MM.1S (cell line): ENCODE measurements at regions not wholly inside any gene's neighbourhood (a gene's known extent, or its start where the extent isn't known, plus 50 kb on each side); places are given as distances from the start of the nearest gene placed in this dataset.

Experiments used
- DNase-seq: peaks from one replicate; pipeline ENCODE4 v3.0.0-alpha.2; 2015
- H2AFZ ChIP-seq: fragments of 300-600 bp; sonication (generic); 2 replicates; pipeline ENCODE4 v1.6.0; 2016; ENCODE audit warnings: antibody characterized with exemption, low read length
- H3F3A ChIP-seq: fragments of 300-600 bp; sonication (generic); 2 replicates; pipeline ENCODE4 v1.6.1; 2016; ENCODE audit warnings: mild to moderate bottlenecking, antibody characterized with exemption, low read length, moderate library complexity, mixed read lengths; ENCODE audit not compliant: insufficient read depth
- H3K27ac ChIP-seq: fragments of 300-600 bp; sonication (generic); 2 replicates; pipeline ENCODE4 v1.5.1; 2016; ENCODE audit warnings: mild to moderate bottlenecking, low read length
- H3K27me3 ChIP-seq: fragments of 300-600 bp; sonication (generic); replicated peaks from 2 replicates; pipeline ENCODE4 v1.6.0; 2016; ENCODE audit warnings: low read length; ENCODE audit not compliant: insufficient read depth
- H3K36me3 ChIP-seq: fragments of 300-600 bp; sonication (generic); replicated peaks from 2 replicates; pipeline ENCODE4 v1.6.1; 2016; ENCODE audit warnings: mild to moderate bottlenecking, low read length, mixed read lengths; ENCODE audit not compliant: insufficient read depth
- H3K4me1 ChIP-seq: fragments of 300-600 bp; sonication (generic); 2 replicates; pipeline ENCODE4 v1.6.1; 2016; ENCODE audit warnings: low read length, mixed read lengths
- H3K4me2 ChIP-seq: fragments of 300-600 bp; sonication (generic); 2 replicates; pipeline ENCODE4 v1.6.0; 2016; ENCODE audit warnings: low read depth, low read length
- H3K4me3 ChIP-seq: fragments of 300-600 bp; sonication (generic); 2 replicates; pipeline ENCODE4 v1.5.1; 2016; ENCODE audit warnings: low read length, mixed read lengths
- H3K79me2 ChIP-seq: fragments of 300-600 bp; sonication (generic); 2 replicates; pipeline ENCODE4 v1.6.1; 2016; ENCODE audit warnings: mixed run types, low read length, mixed read lengths
- H3K9ac ChIP-seq: fragments of 300-600 bp; sonication (generic); 2 replicates; pipeline ENCODE4 v1.6.1; 2016; ENCODE audit warnings: low read length, mixed read lengths
- H3K9me2 ChIP-seq: fragments of 300-600 bp; sonication (generic); replicated peaks from 2 replicates; pipeline ENCODE4 v1.6.1; 2016; ENCODE audit warnings: mild to moderate bottlenecking, low read length, mixed read lengths; ENCODE audit not compliant: insufficient read depth
- H3K9me3 ChIP-seq: fragments of 300-600 bp; sonication (generic); replicated peaks from 2 replicates; pipeline ENCODE4 v1.6.1; 2016; ENCODE audit warnings: mild to moderate bottlenecking, low read length, mixed read lengths; ENCODE audit not compliant: insufficient read depth
- H4K20me1 ChIP-seq: fragments of 300-600 bp; sonication (generic); 2 replicates; pipeline ENCODE4 v1.6.1; 2016; ENCODE audit warnings: mild to moderate bottlenecking, low read length, moderate library complexity, mixed read lengths; ENCODE audit not compliant: insufficient read depth
- CTCF ChIP-seq: fragments of 300-600 bp; sonication (generic); IDR thresholded peaks from 2 replicates; pipeline ENCODE4 v1.5.1; 2016; ENCODE audit warnings: antibody characterized with exemption, low read length, mixed read lengths
- EZH2 ChIP-seq: fragments of 300-600 bp; sonication (generic); optimal IDR thresholded peaks from 2 replicates; pipeline ENCODE3; 2017; ENCODE audit warnings: low read depth, mild to moderate bottlenecking, antibody characterized with exemption, low read length, mixed read lengths
- EZH2phosphoT487 ChIP-seq: fragments of 300-600 bp; sonication (generic); IDR thresholded peaks from 2 replicates; pipeline ENCODE4 v1.6.1; 2018; ENCODE audit warnings: antibody characterized with exemption, low read length

DNA sequence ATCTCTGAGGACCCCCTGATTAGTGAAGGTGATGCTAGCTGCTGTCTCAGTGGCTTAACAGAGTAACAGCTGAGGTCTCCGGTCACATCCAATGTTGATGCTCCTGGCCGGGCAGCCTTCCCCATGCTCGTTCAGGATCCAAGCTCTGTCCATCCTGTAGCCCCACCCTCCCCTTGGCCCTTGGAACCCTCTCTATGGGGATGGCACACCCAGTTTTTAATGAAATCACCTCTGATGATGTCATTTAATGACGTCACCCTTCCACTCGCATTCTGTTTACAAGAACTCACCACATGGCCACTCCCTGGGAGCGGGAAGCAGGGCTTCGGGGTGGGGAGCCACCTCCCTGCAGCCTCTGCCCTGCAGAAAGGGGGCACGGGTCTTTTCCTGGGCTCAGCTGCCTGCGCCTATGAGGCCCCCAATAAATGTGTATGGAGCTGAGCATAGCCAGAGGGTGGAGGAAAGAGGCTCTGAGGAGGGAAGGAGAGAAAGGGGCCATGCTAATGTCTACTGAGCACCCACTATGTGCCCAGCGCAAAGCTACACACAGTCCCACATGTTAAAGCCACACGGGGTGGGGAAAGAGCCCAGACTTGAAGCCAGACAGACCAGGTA, 95.5 kb downstream of the OAT start:
- Histone ChIP-seq H2AFZ (no peak overlapping the region), H4K20me1 (no peaks in the 10 kb centered on the region), H3K4me1 (no peaks in the 10 kb centered on the region), H3K9ac (no peak overlapping the region), H3K9me3 (no peaks in the 10 kb centered on the region), H3K79me2 (no peaks in the 10 kb centered on the region), H3K4me2 (no peak overlapping the region), H3K4me3 (no peak overlapping the region), H3K36me3 (no peaks in the 10 kb centered on the region), H3K27ac (no peak overlapping the region), H3F3A (no peaks in the 10 kb centered on the region), H3K27me3 (no peaks in the 10 kb centered on the region), H3K9me2 (no peaks in the 10 kb centered on the region)
- no peak for DNase-seq
- no peak for TF ChIP-seq EZH2phosphoT487
- no peak for TF ChIP-seq CTCF

DNA sequence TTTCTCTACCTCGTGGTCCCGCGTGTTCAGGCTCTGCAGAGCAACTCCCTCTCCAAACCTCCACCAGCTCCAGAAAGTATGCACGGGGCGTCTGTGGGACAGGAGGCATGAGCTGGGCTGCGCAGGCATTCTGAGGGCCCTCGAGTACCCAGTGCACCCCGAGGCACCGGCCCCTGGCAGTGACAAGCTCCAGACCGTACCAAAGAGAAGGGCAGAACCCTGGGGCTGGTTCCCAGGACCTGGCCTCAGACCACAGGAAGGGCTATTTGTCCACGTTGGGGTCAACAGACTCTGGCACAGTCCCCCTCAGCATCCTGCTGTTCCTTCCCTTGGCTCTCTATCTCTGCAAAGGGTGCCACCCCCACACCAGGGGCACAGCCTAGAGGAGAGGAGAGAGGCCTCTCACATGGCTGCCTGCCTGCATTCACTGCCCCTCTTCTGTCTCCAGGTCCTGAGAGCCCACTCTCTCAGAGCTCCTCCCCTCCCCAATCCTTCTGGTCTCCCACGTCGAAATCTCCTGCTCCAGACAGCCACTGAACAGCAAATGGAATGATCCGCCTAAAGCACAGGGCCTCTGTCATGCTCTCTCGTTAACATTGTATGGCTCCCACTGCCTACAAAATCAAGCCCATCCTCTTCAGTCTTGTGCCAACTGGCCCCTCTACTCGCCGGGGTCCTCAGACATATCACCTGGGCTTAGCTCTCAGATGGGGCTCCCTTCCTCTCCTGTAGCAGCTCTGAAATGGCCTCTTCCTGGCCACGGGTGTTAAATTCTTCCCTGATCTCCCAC, 96.3 kb downstream of the OAT start:
- H2AFZ ChIP-seq: no peak overlapping the region
- TF ChIP-seq EZH2 (no peak), EZH2phosphoT487 (no peak), CTCF (no peak)

GRCh38 chr10:124321433-124322089, 97.2 kb downstream of the OAT start:
- Histone ChIP-seq H3F3A (no peaks in the 10 kb centered on the region), H4K20me1 (no peaks in the 10 kb centered on the region), H3K4me3 (no peak overlapping the region), H2AFZ (no peak overlapping the region), H3K9me3 (no peaks in the 10 kb centered on the region), H3K4me1 (no peaks in the 10 kb centered on the region), H3K4me2 (no peak overlapping the region), H3K79me2 (no peaks in the 10 kb centered on the region), H3K27ac (no peak overlapping the region), H3K9me2 (no peaks in the 10 kb centered on the region), H3K9ac (no peak overlapping the region), H3K27me3 (no peaks in the 10 kb centered on the region), H3K36me3 (no peaks in the 10 kb centered on the region)
- no peak for DNase-seq
- TF ChIP-seq CTCF: no peak
- TF ChIP-seq EZH2: no peak
- no peak for TF ChIP-seq EZH2phosphoT487

More for the DNA sequence above, 96.3 kb downstream of the OAT start:
- DNase-seq: no peak
- H3F3A ChIP-seq: no peaks in the 10 kb centered on the region
- no peaks in the 10 kb centered on the region for H3K4me1 ChIP-seq
- H3K4me3 ChIP-seq: no peak overlapping the region
- H4K20me1 ChIP-seq: no peaks in the 10 kb centered on the region
- H3K4me2 ChIP-seq: no peak overlapping the region
- no peaks in the 10 kb centered on the region for H3K36me3 ChIP-seq
- no peaks in the 10 kb centered on the region for H3K79me2 ChIP-seq
- no peak overlapping the region for H3K27ac ChIP-seq
- no peak overlapping the region for H3K9ac ChIP-seq
- no peaks in the 10 kb centered on the region for H3K9me2 ChIP-seq
- H3K9me3 ChIP-seq: no peaks in the 10 kb centered on the region
- H3K27me3 ChIP-seq: no peaks in the 10 kb centered on the region
